Activated naive CD4-positive, alpha-beta T cell treated with anti-CD3 and anti-CD28 coated beads for 36 hours (primary cell): ENCODE measurements at regions not wholly inside any gene's neighbourhood (a gene's known extent, or its start where the extent isn't known, plus 50 kb on each side); places are given as distances from the start of the nearest gene placed in this dataset.

Source experiments
- CTCF ChIA-PET: fragments of 350-600 bp; sonication (Branson Sonifier 250); formaldehyde crosslinking; loops from one replicate; lab custom pipeline; 2021; ENCODE audit warnings: antibody characterized with exemption; lab: Charles Lee
- DNase-seq: peaks from one replicate; pipeline ENCODE4 v3.0.0-alpha.2; 2020
- H3K27ac Mint-ChIP-seq: one replicate; pipeline ENCODE4 v1.8.0; 2021; ENCODE audit warnings: mild to moderate bottlenecking, mixed read lengths
- H3K27me3 Mint-ChIP-seq: one replicate; pipeline ENCODE4 v1.8.0; 2021; ENCODE audit warnings: low read depth, mixed read lengths
- H3K36me3 Mint-ChIP-seq: one replicate; pipeline ENCODE4 v1.8.0; 2021; ENCODE audit warnings: low read depth, mixed read lengths
- H3K4me1 Mint-ChIP-seq: one replicate; pipeline ENCODE4 v1.8.0; 2021; ENCODE audit warnings: low read depth, mixed read lengths
- H3K4me3 Mint-ChIP-seq: one replicate; pipeline ENCODE4 v1.8.0; 2021; ENCODE audit warnings: mild to moderate bottlenecking, moderate library complexity, mixed read lengths
- H3K9me3 Mint-ChIP-seq: one replicate; pipeline ENCODE4 v1.8.0; 2021; ENCODE audit warnings: mixed read lengths
- intact Hi-C: fragments of 100-400 bp; cut with micrococcal nuclease; formaldehyde crosslinking; loops from one replicate; pipeline ENCODE4 v1.15.1; 2023

GRCh38 chr2:217614498-217614897 is 388.3 kb downstream of the TNS1 start:
- H3K27ac Mint-ChIP-seq: peak overlapping the region; percentile 19
- peak; percentile 48 for DNase-seq
- H3K9me3 Mint-ChIP-seq: no peaks in the 10 kb centered on the region
- CTCF ChIA-PET: no interaction called here
- H3K27me3 Mint-ChIP-seq: no peaks in the 10 kb centered on the region
- intact Hi-C loops: loop anchor here (5.0 to 10.0 kb wide), 3 partner anchors 603 to 1773 kb away; partner anchors contain the start of genes ARPC2 and DNPEP
- H3K4me3 Mint-ChIP-seq: no peak overlapping the region
- H3K4me1 Mint-ChIP-seq: peaks cover 41% of the 10 kb centered on the region
- no peaks in the 10 kb centered on the region for H3K36me3 Mint-ChIP-seq

- H3K9me3 Mint-ChIP-seq: no peaks in the 10 kb centered on the region
- no peaks in the 10 kb centered on the region for H3K27me3 Mint-ChIP-seq
- CTCF ChIA-PET: no interaction called here
- no peak overlapping the region for H3K27ac Mint-ChIP-seq
- H3K4me3 Mint-ChIP-seq: no peak overlapping the region
- peaks cover 43% of the 10 kb centered on the region for H3K4me1 Mint-ChIP-seq
- no peak for DNase-seq
- H3K36me3 Mint-ChIP-seq: no peaks in the 10 kb centered on the region
- intact Hi-C loops: loop anchor here (5.0 to 10.0 kb wide), 3 partner anchors 603 to 1773 kb away; partner anchors contain the start of genes ARPC2 and DNPEP
Observed at GRCh38 chr2:217614096-217614495, 388.7 kb downstream of the TNS1 start.

GRCh38 chr2:217612920-217613319 is 389.9 kb downstream of the TNS1 start:
- no peak overlapping the region for H3K4me3 Mint-ChIP-seq
- H3K36me3 Mint-ChIP-seq: no peaks in the 10 kb centered on the region
- DNase-seq: no peak
- H3K9me3 Mint-ChIP-seq: no peaks in the 10 kb centered on the region
- CTCF ChIA-PET: no interaction called here
- intact Hi-C loops: loop anchor here (5.0 to 10.0 kb wide), 3 partner anchors 604 to 1774 kb away; partner anchors contain the start of genes ARPC2 and DNPEP
- no peak overlapping the region for H3K27ac Mint-ChIP-seq
- no peaks in the 10 kb centered on the region for H3K27me3 Mint-ChIP-seq
- peaks cover 43% of the 10 kb centered on the region for H3K4me1 Mint-ChIP-seq

- Mint-ChIP-seq H3K27ac (peak overlapping the region; percentile 84), H3K27me3 (no peaks in the 10 kb centered on the region), H3K4me1 (peaks cover 43% of the 10 kb centered on the region), H3K9me3 (no peaks in the 10 kb centered on the region), H3K36me3 (no peaks in the 10 kb centered on the region), H3K4me3 (no peak overlapping the region)
- DNase-seq: no peak
- intact Hi-C loops: loop anchor here (5.0 to 10.0 kb wide), 3 partner anchors 605 to 1775 kb away; partner anchors contain the start of genes ARPC2 and DNPEP
- CTCF ChIA-PET: interaction anchor here (1.2 to 1.4 kb wide), 2 partner anchors 38 to 101 kb away, joined by 3 to 5 read pairs; no protein-coding TSS in a partner anchor
Observed at GRCh38 chr2:217612211-217612610, 390.6 kb downstream of the TNS1 start.

GRCh38 chr2:217611626-217612127 is 391.1 kb downstream of the TNS1 start:
- Mint-ChIP-seq H3K27me3 (no peaks in the 10 kb centered on the region), H3K27ac (peak overlapping the region; percentile 84), H3K36me3 (no peaks in the 10 kb centered on the region), H3K9me3 (no peaks in the 10 kb centered on the region), H3K4me1 (peaks cover 47% of the 10 kb centered on the region), H3K4me3 (no peak overlapping the region)
- intact Hi-C loops: loop anchor here (2.0 to 10.0 kb wide), 4 partner anchors 521 to 1776 kb away; partner anchors contain the start of genes ARPC2 and DNPEP
- peak; percentile 10 for DNase-seq
- CTCF ChIA-PET: interaction anchor here (1.2 to 1.4 kb wide), 2 partner anchors 39 to 102 kb away, joined by 3 to 5 read pairs; no protein-coding TSS in a partner anchor

- Mint-ChIP-seq H3K4me1 (peaks cover 53% of the 10 kb centered on the region), H3K9me3 (no peaks in the 10 kb centered on the region), H3K36me3 (no peaks in the 10 kb centered on the region), H3K27ac (peak overlapping the region; percentile 84), H3K27me3 (no peaks in the 10 kb centered on the region), H3K4me3 (no peak overlapping the region)
- intact Hi-C loops: loop anchor here (2.0 to 10.0 kb wide), 4 partner anchors 520 to 1776 kb away; partner anchors contain the start of genes ARPC2 and DNPEP
- DNase-seq: peak; percentile 21
- CTCF ChIA-PET: interaction anchor here (1.2 to 1.4 kb wide), 2 partner anchors 39 to 102 kb away, joined by 3 to 5 read pairs; no protein-coding TSS in a partner anchor
Observed at GRCh38 chr2:217611056-217611455, 391.7 kb downstream of the TNS1 start.

GRCh38 chr2:217610401-217610814 is 392.4 kb downstream of the TNS1 start:
- Mint-ChIP-seq H3K27me3 (no peaks in the 10 kb centered on the region), H3K36me3 (no peaks in the 10 kb centered on the region), H3K27ac (peak overlapping the region; percentile 84), H3K4me3 (peak overlapping the region; percentile 25), H3K4me1 (peaks cover 54% of the 10 kb centered on the region), H3K9me3 (no peaks in the 10 kb centered on the region)
- peak; percentile 89 for DNase-seq
- intact Hi-C loops: loop anchor here (1.0 to 10.0 kb wide), 6 partner anchors 387 to 1777 kb away; partner anchors contain the start of genes ARPC2 and DNPEP
- CTCF ChIA-PET: no interaction called here

GRCh38 chr2:217609952-217610351 is 392.8 kb downstream of the TNS1 start:
- H3K27ac Mint-ChIP-seq: peak overlapping the region; percentile 84
- intact Hi-C loops: loop anchor here (1.0 to 10.0 kb wide), 6 partner anchors 387 to 1777 kb away; partner anchors contain the start of genes ARPC2 and DNPEP

GRCh38 chr2:217606296-217606695 is 396.5 kb downstream of the TNS1 start:
- intact Hi-C loops: no loop called here
- Mint-ChIP-seq H3K4me1 (peaks cover 30% of the 10 kb centered on the region), H3K9me3 (no peaks in the 10 kb centered on the region), H3K36me3 (no peaks in the 10 kb centered on the region), H3K27ac (no peak overlapping the region), H3K4me3 (no peak overlapping the region), H3K27me3 (no peaks in the 10 kb centered on the region)
- no peak for DNase-seq
- CTCF ChIA-PET: interaction anchor here (0.5 to 1.4 kb wide), 3 partner anchors 44 to 135 kb away, joined by 3 to 4 read pairs (median 3); no protein-coding TSS in a partner anchor

More at GRCh38 chr2:217609952-217610351, 392.8 kb downstream of the TNS1 start:
- Mint-ChIP-seq H3K27me3 (no peaks in the 10 kb centered on the region), H3K36me3 (no peaks in the 10 kb centered on the region), H3K9me3 (no peaks in the 10 kb centered on the region), H3K4me3 (no peak overlapping the region), H3K4me1 (peaks cover 50% of the 10 kb centered on the region)
- DNase-seq: no peak
- CTCF ChIA-PET: no interaction called here

- CTCF ChIA-PET: interaction anchor here (1.4 kb wide), 1 partner anchor 109 kb away, joined by 3 read pairs; no protein-coding TSS in a partner anchor
- Mint-ChIP-seq H3K36me3 (no peaks in the 10 kb centered on the region), H3K4me1 (peaks cover 14% of the 10 kb centered on the region), H3K27ac (no peak overlapping the region), H3K27me3 (no peaks in the 10 kb centered on the region), H3K4me3 (no peak overlapping the region), H3K9me3 (no peaks in the 10 kb centered on the region)
- intact Hi-C loops: no loop called here
- DNase-seq: no peak
Observed at GRCh38 chr2:217604527-217605194, 398.1 kb downstream of the TNS1 start.

- no peaks in the 10 kb centered on the region for H3K36me3 Mint-ChIP-seq
- no peak for DNase-seq
- CTCF ChIA-PET: no interaction called here
- intact Hi-C loops: no loop called here
- no peaks in the 10 kb centered on the region for H3K9me3 Mint-ChIP-seq
- H3K4me1 Mint-ChIP-seq: peaks cover 6% of the 10 kb centered on the region
- no peak overlapping the region for H3K27ac Mint-ChIP-seq
- no peaks in the 10 kb centered on the region for H3K27me3 Mint-ChIP-seq
- no peak overlapping the region for H3K4me3 Mint-ChIP-seq
Observed at GRCh38 chr2:217601601-217602000, 401.2 kb downstream of the TNS1 start.

GRCh38 chr2:217599906-217600305 is 402.9 kb downstream of the TNS1 start:
- H3K27ac Mint-ChIP-seq: no peak overlapping the region
- intact Hi-C loops: no loop called here
- no peak for DNase-seq
- no peak overlapping the region for H3K4me3 Mint-ChIP-seq
- no peaks in the 10 kb centered on the region for H3K4me1 Mint-ChIP-seq
- CTCF ChIA-PET: interaction anchor here (0.5 kb wide), 1 partner anchor 358 kb away, joined by 4 read pairs; no protein-coding TSS in a partner anchor
- no peaks in the 10 kb centered on the region for H3K27me3 Mint-ChIP-seq
- no peaks in the 10 kb centered on the region for H3K36me3 Mint-ChIP-seq
- H3K9me3 Mint-ChIP-seq: no peaks in the 10 kb centered on the region
